Neuronal stem cell (in vitro differentiated cells): ENCODE measurements at regions not wholly inside any gene's neighbourhood (a gene's known extent, or its start where the extent isn't known, plus 50 kb on each side); places are given as distances from the start of the nearest gene placed in this dataset.

ENCODE experiments used
- DNase-seq: peaks from one replicate; pipeline ENCODE4 v3.0.0-alpha.2; 2013; ENCODE audit warnings: low spot score
- H2AFZ ChIP-seq: one replicate; pipeline ENCODE4 v1.6.1; 2013; ENCODE audit warnings: mild to moderate bottlenecking, low read length, inconsistent platforms
- H2AK5ac ChIP-seq: 2 replicates; pipeline ENCODE4 v1.6.1; 2013; ENCODE audit warnings: low read depth, mild to moderate bottlenecking, inconsistent platforms, low read length, moderate library complexity, mixed read lengths
- H2BK120ac ChIP-seq: 2 replicates; pipeline ENCODE4 v1.6.1; 2013; ENCODE audit warnings: low read depth, mild to moderate bottlenecking, inconsistent platforms, low read length, moderate library complexity, mixed read lengths
- H2BK12ac ChIP-seq: one replicate; pipeline ENCODE4 v1.6.1; 2013; ENCODE audit warnings: low read length, inconsistent platforms
- H2BK15ac ChIP-seq: 2 replicates; pipeline ENCODE4 v1.6.1; 2013; ENCODE audit warnings: mild to moderate bottlenecking, low read length, inconsistent platforms, mixed read lengths
- H2BK5ac ChIP-seq: one replicate; pipeline ENCODE4 v1.6.1; 2013; ENCODE audit warnings: inconsistent platforms, mild to moderate bottlenecking, low read length, moderate library complexity
- H3K14ac ChIP-seq: one replicate; pipeline ENCODE4 v1.6.1; 2013; ENCODE audit warnings: low read length, inconsistent platforms
- H3K18ac ChIP-seq: 2 replicates; pipeline ENCODE4 v1.6.1; 2013; ENCODE audit warnings: low read length, inconsistent platforms
- H3K23ac ChIP-seq: 2 replicates; pipeline ENCODE4 v1.6.1; 2013; ENCODE audit warnings: low read depth, mild to moderate bottlenecking, mixed read lengths, low read length, inconsistent platforms; ENCODE audit not compliant: poor library complexity
- H3K27ac ChIP-seq: replicated peaks from 3 replicates; pipeline ENCODE4 v1.5.1; 2013; ENCODE audit warnings: low read length, inconsistent platforms
- H3K27me3 ChIP-seq, 3 experiments: 2 replicates each; pipeline ENCODE4 v1.6.1; 2013; ENCODE audit warnings: low read length in 3 of 3, mild to moderate bottlenecking in 2 of 3, inconsistent platforms in 1 of 3, low read depth in 1 of 3, mixed read lengths in 1 of 3, moderate library complexity in 1 of 3; ENCODE audit not compliant: control insufficient read depth in 3 of 3, insufficient read depth in 3 of 3
- H3K36me3 ChIP-seq, 2 donors: replicated peaks in 1 of 2; 2 replicates each; pipeline ENCODE4 v1.6.1; 2013; ENCODE audit warnings: low read length in 2 of 2; ENCODE audit not compliant: control insufficient read depth in 2 of 2, insufficient read depth in 2 of 2
- H3K4ac ChIP-seq: 2 replicates; pipeline ENCODE4 v1.6.1; 2013; ENCODE audit warnings: inconsistent platforms, mild to moderate bottlenecking, low read length, moderate library complexity
- H3K4me1 ChIP-seq, 2 donors: 1 replicate in 1 of 2; 2 replicates in 1 of 2; pipeline ENCODE4 v1.6.1; 2013; ENCODE audit warnings: low read length in 2 of 2, low read depth in 1 of 2; ENCODE audit not compliant: control insufficient read depth in 2 of 2, insufficient read depth in 1 of 2
- H3K4me2 ChIP-seq: one replicate; pipeline ENCODE4 v1.6.1; 2013; ENCODE audit warnings: mild to moderate bottlenecking, low read length, inconsistent platforms; ENCODE audit not compliant: insufficient read depth, poor library complexity, severe bottlenecking
- H3K4me3 ChIP-seq, 2 donors: 2 replicates each; pipeline ENCODE4 v1.5.1; 2013; ENCODE audit warnings: low read length in 2 of 2, mild to moderate bottlenecking in 2 of 2, inconsistent platforms in 1 of 2, moderate library complexity in 1 of 2
- H3K79me1 ChIP-seq: one replicate; pipeline ENCODE4 v1.6.1; 2013; ENCODE audit warnings: low read depth, mild to moderate bottlenecking, inconsistent platforms, low read length, moderate library complexity
- H3K9ac ChIP-seq: one replicate; pipeline ENCODE4 v1.6.1; 2013; ENCODE audit warnings: mild to moderate bottlenecking, low read depth, low read length, inconsistent platforms; ENCODE audit not compliant: poor library complexity
- H3K9me3 ChIP-seq, 2 donors: replicated peaks in 1 of 2; 2 replicates each; pipeline versions ENCODE3 to v1.6.1; 2013; ENCODE audit warnings: low read length in 2 of 2, mild to moderate bottlenecking in 2 of 2, inconsistent platforms in 1 of 2, low read depth in 1 of 2, mixed read lengths in 1 of 2, moderate library complexity in 1 of 2; ENCODE audit not compliant: control insufficient read depth in 2 of 2, insufficient read depth in 1 of 2
- H4K8ac ChIP-seq: one replicate; pipeline ENCODE4 v1.6.1; 2013; ENCODE audit warnings: low read depth, mild to moderate bottlenecking, inconsistent platforms, low read length, moderate library complexity
- H4K91ac ChIP-seq: one replicate; pipeline ENCODE4 v1.6.1; 2013; ENCODE audit warnings: low read length, low read depth, mild to moderate bottlenecking, inconsistent platforms; ENCODE audit not compliant: poor library complexity
- WGBS, 2 donors: extraction: QIAGEN DNeasy Blood & Tissue Kit; methylation state at CpG; one replicate each; pipeline ENCODE4 v1.1.7; 2013; ENCODE audit warnings: missing lambda C conversion rate in 2 of 2, mixed read lengths in 1 of 2; ENCODE audit not compliant: insufficient read length in 2 of 2, insufficient replicate concordance in 1 of 2; ENCODE audit errors: extremely low coverage in 2 of 2; 5-methylcytosine and 5-hydroxymethylcytosine counted together

- Histone ChIP-seq H4K91ac (no peak overlapping the region), H3K23ac (no peak overlapping the region), H2BK5ac (no peak overlapping the region), H3K36me3 (no peaks in the 10 kb centered on the region), H2BK12ac (no peak overlapping the region), H2AFZ (no peak overlapping the region), H3K79me1 (no peaks in the 10 kb centered on the region), H3K18ac (no peak overlapping the region), H3K4me2 (no peak overlapping the region), H3K27me3 (no peaks in the 10 kb centered on the region), H2BK15ac (no peak overlapping the region), H3K27ac (no peak overlapping the region), H3K4ac (no peak overlapping the region), H3K4me1 (no peaks in the 10 kb centered on the region), H3K4me3 (no peak overlapping the region), H2BK120ac (no peak overlapping the region), H3K9me3 (no peaks in the 10 kb centered on the region), H3K9ac (no peak overlapping the region), H3K14ac (no peak overlapping the region), H4K8ac (no peak overlapping the region), H2AK5ac (no peak overlapping the region)
- DNase-seq = no peak
- no CpG with 5 or more reads among the region's 3 CpGs for WGBS, 2 donors
These were observed 179.2 kb downstream of the GIPC2 start for GRCh38 chr1:78224861-78225552.

DNA sequence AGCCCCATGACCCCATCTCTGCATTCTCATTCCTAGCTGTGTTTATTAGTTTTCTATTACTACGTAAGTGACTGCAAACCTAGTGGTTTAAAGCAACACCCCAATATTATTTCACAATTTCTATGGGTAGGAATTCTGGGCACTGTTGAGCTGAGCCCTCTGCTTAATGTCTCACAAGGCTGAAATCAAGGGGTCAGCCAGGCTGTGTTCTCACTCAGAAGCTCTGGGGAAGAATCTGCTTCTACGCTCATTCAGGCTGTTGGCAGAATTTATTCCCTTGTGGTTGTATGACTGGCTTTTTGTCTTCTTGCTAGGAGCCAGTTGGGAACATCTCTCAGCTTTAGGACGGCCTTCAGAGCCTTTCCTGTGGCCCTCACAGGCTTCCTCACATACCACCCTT lies 181.0 kb downstream of the GIPC2 start:
- Histone ChIP-seq H3K4me3 (no peak overlapping the region), H3K36me3 (no peaks in the 10 kb centered on the region), H3K4me2 (no peak overlapping the region), H3K14ac (no peak overlapping the region), H3K4ac (no peak overlapping the region), H2AFZ (no peak overlapping the region), H2BK12ac (no peak overlapping the region), H4K8ac (no peak overlapping the region), H2BK15ac (no peak overlapping the region), H3K9ac (no peak overlapping the region), H3K18ac (no peak overlapping the region), H2BK5ac (no peak overlapping the region), H3K9me3 (no peaks in the 10 kb centered on the region), H3K4me1 (no peaks in the 10 kb centered on the region), H2AK5ac (no peak overlapping the region), H3K23ac (no peak overlapping the region), H3K79me1 (no peaks in the 10 kb centered on the region), H4K91ac (no peak overlapping the region), H2BK120ac (no peak overlapping the region), H3K27me3 (no peaks in the 10 kb centered on the region), H3K27ac (no peak overlapping the region)
- no peak for DNase-seq
- no CpG with 5 or more reads among the region's 3 CpGs for WGBS, 2 donors

GRCh38 chr1:78227705-78228635 lies 182.2 kb downstream of the GIPC2 start:
- Histone ChIP-seq H3K9me3 (no peaks in the 10 kb centered on the region), H3K36me3 (no peaks in the 10 kb centered on the region), H3K27ac (no peak overlapping the region), H2BK12ac (no peak overlapping the region), H3K9ac (no peak overlapping the region), H2AK5ac (no peak overlapping the region), H3K4me1 (no peaks in the 10 kb centered on the region), H4K91ac (no peak overlapping the region), H3K18ac (no peak overlapping the region), H2BK5ac (no peak overlapping the region), H3K79me1 (no peaks in the 10 kb centered on the region), H3K4ac (no peak overlapping the region), H4K8ac (no peak overlapping the region), H2BK120ac (no peak overlapping the region), H3K14ac (no peak overlapping the region), H3K23ac (no peak overlapping the region), H2AFZ (no peak overlapping the region), H2BK15ac (no peak overlapping the region), H3K4me2 (no peak overlapping the region), H3K4me3 (no peak overlapping the region), H3K27me3 (no peaks in the 10 kb centered on the region)
- DNase-seq = no peak
- no CpG with 5 or more reads among the region's 6 CpGs for WGBS, 2 donors

DNA sequence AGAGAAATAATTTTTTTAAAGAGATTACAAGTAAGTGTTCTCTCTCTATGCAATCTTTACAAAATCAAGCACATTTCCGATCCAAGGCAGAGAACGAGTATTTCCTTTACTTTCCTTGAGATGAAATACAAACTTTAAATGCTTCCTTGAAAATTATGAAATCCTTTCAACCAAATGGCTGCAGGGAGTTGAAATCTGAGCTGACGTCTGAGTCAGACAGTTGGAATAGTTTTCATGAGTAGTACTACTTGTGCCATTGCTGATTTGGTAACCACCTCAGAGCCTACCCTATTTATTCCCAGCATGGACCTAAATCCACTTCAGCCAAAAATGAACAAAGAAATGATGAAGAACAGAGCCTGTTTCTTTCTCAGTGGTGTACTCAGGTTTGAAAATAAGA lies 183.6 kb downstream of the GIPC2 start:
- Histone ChIP-seq H3K36me3 (no peaks in the 10 kb centered on the region), H3K9me3 (no peaks in the 10 kb centered on the region), H2AFZ (no peak overlapping the region), H2BK120ac (no peak overlapping the region), H3K23ac (no peak overlapping the region), H3K27me3 (no peaks in the 10 kb centered on the region), H3K4me3 (no peak overlapping the region), H3K18ac (no peak overlapping the region), H3K27ac (no peak overlapping the region), H3K79me1 (no peaks in the 10 kb centered on the region), H2BK12ac (no peak overlapping the region), H4K91ac (no peak overlapping the region), H3K4me1 (no peaks in the 10 kb centered on the region), H3K9ac (no peak overlapping the region), H3K4ac (no peak overlapping the region), H4K8ac (no peak overlapping the region), H2AK5ac (no peak overlapping the region), H2BK5ac (no peak overlapping the region), H3K14ac (no peak overlapping the region), H2BK15ac (no peak overlapping the region), H3K4me2 (no peak overlapping the region)
- WGBS, 2 donors = no CpG with 5 or more reads among the region's 3 CpGs
- no peak for DNase-seq
